ENCODE measurements at regions not wholly inside any gene's neighbourhood (a gene's known extent, or its start where the extent isn't known, plus 50 kb on each side); places are given as distances from the start of the nearest gene placed in this dataset.

DNA sequence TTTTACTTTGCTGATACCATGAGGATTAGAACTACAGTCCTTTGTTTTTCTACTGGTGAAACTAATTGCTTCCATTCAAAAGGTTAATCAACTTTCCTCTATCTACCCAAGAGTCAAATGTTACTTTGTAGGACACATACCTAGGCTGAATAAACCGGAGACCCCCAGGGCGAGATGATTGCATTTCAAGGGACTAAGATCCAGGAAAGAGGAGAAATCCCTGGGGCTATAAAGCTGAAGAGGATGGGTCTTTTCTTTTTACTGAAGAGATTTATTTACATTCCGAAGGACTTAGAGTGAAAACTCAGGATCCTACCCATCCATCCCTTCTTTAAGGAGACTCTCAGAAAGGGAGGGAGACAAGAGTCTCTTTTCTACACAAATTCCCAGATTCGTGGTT lies 331.9 kb downstream of the CDH19 start:
- DNase-seq (ENCODE audit: low spot score) (peak; percentile 65), ATAC-seq (peak; percentile 99)
- Mint-ChIP-seq H3K9me3 (peaks cover 62% of the 10 kb centered on the region), H3K27ac (peak overlapping the region; percentile 93), H3K4me3 (peak overlapping the region; percentile 28; the same call in 1 of the 2 replicates), H3K4me1 (peaks cover 38% of the 10 kb centered on the region), H3K36me3 (peaks cover 67% of the 10 kb centered on the region), H3K27me3 (ENCODE audit: low read depth) (peaks cover 21% of the 10 kb centered on the region)
- TF ChIP-seq, protein P1, sequence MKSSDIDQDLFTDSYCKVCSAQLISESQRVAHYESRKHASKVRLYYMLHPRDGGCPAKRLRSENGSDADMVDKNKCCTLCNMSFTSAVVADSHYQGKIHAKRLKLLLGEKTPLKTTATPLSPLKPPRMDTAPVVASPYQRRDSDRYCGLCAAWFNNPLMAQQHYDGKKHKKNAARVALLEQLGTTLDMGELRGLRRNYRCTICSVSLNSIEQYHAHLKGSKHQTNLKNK (CRISPR knock-in tag; IDR thresholded peaks at IDR 0.05), result 0 out of 2 replicates have a peak, but pooled peaks have one; percentile 50
- no peak for TF ChIP-seq ZNF232 (CRISPR knock-in tag; IDR thresholded peaks at IDR 0.05)
- TF ChIP-seq FOXP1 (CRISPR knock-in tag; IDR thresholded peaks at IDR 0.05; ENCODE audit: borderline replicate concordance), result no peak
- no peak for TF ChIP-seq NFE2L1 (CRISPR knock-in tag; IDR thresholded peaks at IDR 0.05)
- no peak for TF ChIP-seq TP53 (CRISPR knock-in tag; IDR thresholded peaks at IDR 0.05)
- TF ChIP-seq, protein P2, sequence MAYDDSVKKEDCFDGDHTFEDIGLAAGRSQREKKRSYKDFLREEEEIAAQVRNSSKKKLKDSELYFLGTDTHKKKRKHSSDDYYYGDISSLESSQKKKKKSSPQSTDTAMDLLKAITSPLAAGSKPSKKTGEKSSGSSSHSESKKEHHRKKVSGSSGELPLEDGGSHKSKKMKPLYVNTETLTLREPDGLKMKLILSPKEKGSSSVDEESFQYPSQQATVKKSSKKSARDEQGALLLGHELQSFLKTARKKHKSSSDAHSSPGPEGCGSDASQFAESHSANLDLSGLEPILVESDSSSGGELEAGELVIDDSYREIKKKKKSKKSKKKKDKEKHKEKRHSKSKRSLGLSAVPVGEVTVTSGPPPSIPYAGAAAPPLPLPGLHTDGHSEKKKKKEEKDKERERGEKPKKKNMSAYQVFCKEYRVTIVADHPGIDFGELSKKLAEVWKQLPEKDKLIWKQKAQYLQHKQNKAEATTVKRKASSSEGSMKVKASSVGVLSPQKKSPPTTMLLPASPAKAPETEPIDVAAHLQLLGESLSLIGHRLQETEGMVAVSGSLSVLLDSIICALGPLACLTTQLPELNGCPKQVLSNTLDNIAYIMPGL (CRISPR knock-in tag; IDR thresholded peaks at IDR 0.05), result no peak
- TF ChIP-seq, protein P3, sequence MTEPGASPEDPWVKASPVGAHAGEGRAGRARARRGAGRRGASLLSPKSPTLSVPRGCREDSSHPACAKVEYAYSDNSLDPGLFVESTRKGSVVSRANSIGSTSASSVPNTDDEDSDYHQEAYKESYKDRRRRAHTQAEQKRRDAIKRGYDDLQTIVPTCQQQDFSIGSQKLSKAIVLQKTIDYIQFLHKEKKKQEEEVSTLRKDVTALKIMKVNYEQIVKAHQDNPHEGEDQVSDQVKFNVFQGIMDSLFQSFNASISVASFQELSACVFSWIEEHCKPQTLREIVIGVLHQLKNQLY (CRISPR knock-in tag; IDR thresholded peaks at IDR 0.05), result no peak
- 0 out of 2 replicates have a peak, but pooled peaks have one; percentile 23 for TF ChIP-seq FOXK1 (CRISPR knock-in tag; IDR thresholded peaks at IDR 0.05)
- peak; percentile 31; the same call in 1 of the 2 replicates for TF ChIP-seq ZNF423 (CRISPR knock-in tag; IDR thresholded peaks at IDR 0.05)
- no peak for TF ChIP-seq FOXJ3 (CRISPR knock-in tag; IDR thresholded peaks at IDR 0.05; ENCODE audit: borderline replicate concordance)
- TF ChIP-seq RORB (CRISPR knock-in tag; IDR thresholded peaks at IDR 0.05), result no peak
- no peak for TF ChIP-seq NFYB (CRISPR knock-in tag; conservative IDR thresholded peaks at IDR 0.05; ENCODE audit: low read depth)
- peak; percentile 55; the same call in 1 of the 2 replicates for TF ChIP-seq TEAD1 (CRISPR knock-in tag; IDR thresholded peaks at IDR 0.05)
- TF ChIP-seq ZNF219 (CRISPR knock-in tag; IDR thresholded peaks at IDR 0.05; ENCODE audit: borderline replicate concordance), result no peak
- ChIA-PET CTCF (no interaction called here), POLR2A (no interaction called here)

DNA sequence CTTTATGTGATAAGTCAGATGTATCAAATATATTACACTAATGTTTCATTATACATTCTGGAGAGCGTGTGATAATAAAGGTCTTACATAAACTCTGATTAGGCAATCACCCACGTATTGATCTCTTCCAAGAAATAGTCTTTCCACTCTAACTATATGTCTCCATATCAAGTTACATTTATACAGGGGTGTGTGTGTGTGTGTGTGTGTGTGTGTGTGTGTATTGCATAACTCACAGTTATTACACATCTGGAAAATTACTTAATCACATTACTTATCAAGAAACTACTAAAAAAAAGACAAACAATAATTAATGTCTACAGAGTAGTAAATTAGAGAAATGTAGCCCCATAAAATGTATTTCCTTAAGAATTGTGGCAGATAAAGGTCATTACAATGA lies 339.8 kb downstream of the CDH19 start:
- Mint-ChIP-seq H3K36me3 (peaks cover 18% of the 10 kb centered on the region), H3K27ac (no peak overlapping the region), H3K9me3 (peaks cover 22% of the 10 kb centered on the region), H3K27me3 (ENCODE audit: low read depth) (no peaks in the 10 kb centered on the region; the same call in 1 of the 2 replicates), H3K4me1 (0 out of 2 replicates have a peak, but pooled peaks cover 3% of the 10 kb centered on the region), H3K4me3 (no peak overlapping the region)
- ATAC-seq (no peak), DNase-seq (ENCODE audit: low spot score) (no peak)
- POLR2A ChIA-PET, result no interaction called here
- CTCF ChIA-PET, result no interaction called here
- TF ChIP-seq GRHL2 (CRISPR knock-in tag; IDR thresholded peaks at IDR 0.05; ENCODE audit: insufficient replicate concordance, severe bottlenecking), result no peak
- TF ChIP-seq JAZF1 (CRISPR knock-in tag; IDR thresholded peaks at IDR 0.05), result no peak
- no peak for TF ChIP-seq NR1H2 (CRISPR knock-in tag; IDR thresholded peaks at IDR 0.05)
- TF ChIP-seq NFATC4 (CRISPR knock-in tag; IDR thresholded peaks at IDR 0.05), result no peak
- TF ChIP-seq, protein P4, sequence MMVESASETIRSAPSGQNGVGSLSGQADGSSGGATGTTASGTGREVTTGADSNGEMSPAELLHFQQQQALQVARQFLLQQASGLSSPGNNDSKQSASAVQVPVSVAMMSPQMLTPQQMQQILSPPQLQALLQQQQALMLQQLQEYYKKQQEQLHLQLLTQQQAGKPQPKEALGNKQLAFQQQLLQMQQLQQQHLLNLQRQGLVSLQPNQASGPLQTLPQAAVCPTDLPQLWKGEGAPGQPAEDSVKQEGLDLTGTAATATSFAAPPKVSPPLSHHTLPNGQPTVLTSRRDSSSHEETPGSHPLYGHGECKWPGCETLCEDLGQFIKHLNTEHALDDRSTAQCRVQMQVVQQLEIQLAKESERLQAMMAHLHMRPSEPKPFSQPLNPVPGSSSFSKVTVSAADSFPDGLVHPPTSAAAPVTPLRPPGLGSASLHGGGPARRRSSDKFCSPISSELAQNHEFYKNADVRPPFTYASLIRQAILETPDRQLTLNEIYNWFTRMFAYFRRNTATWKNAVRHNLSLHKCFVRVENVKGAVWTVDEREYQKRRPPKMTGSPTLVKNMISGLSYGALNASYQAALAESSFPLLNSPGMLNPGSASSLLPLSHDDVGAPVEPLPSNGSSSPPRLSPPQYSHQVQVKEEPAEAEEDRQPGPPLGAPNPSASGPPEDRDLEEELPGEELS (CRISPR knock-in tag; IDR thresholded peaks at IDR 0.05), result no peak
- no peak for TF ChIP-seq NFE2L1 (CRISPR knock-in tag; IDR thresholded peaks at IDR 0.05)
- TF ChIP-seq, protein P5, sequence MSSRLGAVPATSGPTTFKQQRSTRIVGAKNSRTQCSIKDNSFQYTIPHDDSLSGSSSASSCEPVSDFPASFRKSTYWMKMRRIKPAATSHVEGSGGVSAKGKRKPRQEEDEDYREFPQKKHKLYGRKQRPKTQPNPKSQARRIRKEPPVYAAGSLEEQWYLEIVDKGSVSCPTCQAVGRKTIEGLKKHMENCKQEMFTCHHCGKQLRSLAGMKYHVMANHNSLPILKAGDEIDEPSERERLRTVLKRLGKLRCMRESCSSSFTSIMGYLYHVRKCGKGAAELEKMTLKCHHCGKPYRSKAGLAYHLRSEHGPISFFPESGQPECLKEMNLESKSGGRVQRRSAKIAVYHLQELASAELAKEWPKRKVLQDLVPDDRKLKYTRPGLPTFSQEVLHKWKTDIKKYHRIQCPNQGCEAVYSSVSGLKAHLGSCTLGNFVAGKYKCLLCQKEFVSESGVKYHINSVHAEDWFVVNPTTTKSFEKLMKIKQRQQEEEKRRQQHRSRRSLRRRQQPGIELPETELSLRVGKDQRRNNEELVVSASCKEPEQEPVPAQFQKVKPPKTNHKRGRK (CRISPR knock-in tag; IDR thresholded peaks at IDR 0.05; ENCODE audit: borderline replicate concordance), result no peak
- TF ChIP-seq, protein P6, sequence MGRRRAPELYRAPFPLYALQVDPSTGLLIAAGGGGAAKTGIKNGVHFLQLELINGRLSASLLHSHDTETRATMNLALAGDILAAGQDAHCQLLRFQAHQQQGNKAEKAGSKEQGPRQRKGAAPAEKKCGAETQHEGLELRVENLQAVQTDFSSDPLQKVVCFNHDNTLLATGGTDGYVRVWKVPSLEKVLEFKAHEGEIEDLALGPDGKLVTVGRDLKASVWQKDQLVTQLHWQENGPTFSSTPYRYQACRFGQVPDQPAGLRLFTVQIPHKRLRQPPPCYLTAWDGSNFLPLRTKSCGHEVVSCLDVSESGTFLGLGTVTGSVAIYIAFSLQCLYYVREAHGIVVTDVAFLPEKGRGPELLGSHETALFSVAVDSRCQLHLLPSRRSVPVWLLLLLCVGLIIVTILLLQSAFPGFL (CRISPR knock-in tag; IDR thresholded peaks at IDR 0.05; ENCODE audit: borderline replicate concordance), result no peak
- no peak for TF ChIP-seq FOXJ3 (CRISPR knock-in tag; IDR thresholded peaks at IDR 0.05; ENCODE audit: borderline replicate concordance)
- no peak for TF ChIP-seq ATF1 (CRISPR knock-in tag; IDR thresholded peaks at IDR 0.05)
- TF ChIP-seq, protein P7, sequence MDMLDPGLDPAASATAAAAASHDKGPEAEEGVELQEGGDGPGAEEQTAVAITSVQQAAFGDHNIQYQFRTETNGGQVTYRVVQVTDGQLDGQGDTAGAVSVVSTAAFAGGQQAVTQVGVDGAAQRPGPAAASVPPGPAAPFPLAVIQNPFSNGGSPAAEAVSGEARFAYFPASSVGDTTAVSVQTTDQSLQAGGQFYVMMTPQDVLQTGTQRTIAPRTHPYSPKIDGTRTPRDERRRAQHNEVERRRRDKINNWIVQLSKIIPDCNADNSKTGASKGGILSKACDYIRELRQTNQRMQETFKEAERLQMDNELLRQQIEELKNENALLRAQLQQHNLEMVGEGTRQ (CRISPR knock-in tag; IDR thresholded peaks at IDR 0.05), result no peak
- no peak for TF ChIP-seq ZNF396 (CRISPR knock-in tag; IDR thresholded peaks at IDR 0.05; ENCODE audit: borderline replicate concordance)
- TF ChIP-seq, protein P3 (CRISPR knock-in tag; IDR thresholded peaks at IDR 0.05), result no peak
- TF ChIP-seq, protein P8, sequence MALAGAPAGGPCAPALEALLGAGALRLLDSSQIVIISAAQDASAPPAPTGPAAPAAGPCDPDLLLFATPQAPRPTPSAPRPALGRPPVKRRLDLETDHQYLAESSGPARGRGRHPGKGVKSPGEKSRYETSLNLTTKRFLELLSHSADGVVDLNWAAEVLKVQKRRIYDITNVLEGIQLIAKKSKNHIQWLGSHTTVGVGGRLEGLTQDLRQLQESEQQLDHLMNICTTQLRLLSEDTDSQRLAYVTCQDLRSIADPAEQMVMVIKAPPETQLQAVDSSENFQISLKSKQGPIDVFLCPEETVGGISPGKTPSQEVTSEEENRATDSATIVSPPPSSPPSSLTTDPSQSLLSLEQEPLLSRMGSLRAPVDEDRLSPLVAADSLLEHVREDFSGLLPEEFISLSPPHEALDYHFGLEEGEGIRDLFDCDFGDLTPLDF (CRISPR knock-in tag; IDR thresholded peaks at IDR 0.05), result no peak

All from WTC11 (cell line).